Right ventricle myocardium inferior (tissue), 1 donor: ENCODE measurements at regions not wholly inside any gene's neighbourhood (a gene's known extent, or its start where the extent isn't known, plus 50 kb on each side); places are given as distances from the start of the nearest gene placed in this dataset.

Experiments used
- ATAC-seq: fragments of 200-7000 bp; cut with Tn5 transposase; one replicate; pipeline ENCODE4 v1.9.1; 2020; ENCODE audit warnings: mild to moderate bottlenecking, moderate library complexity
- DNase-seq: peaks from one replicate; pipeline ENCODE4 v3.0.0; 2021; ENCODE audit errors: missing footprints
- intact Hi-C: fragments of 100-400 bp; cut with DNase I; formaldehyde crosslinking; loops from one replicate; pipeline ENCODE4 v1.11.0; 2022
- donor health status: DM: no; HTN: yes; CAD: no; lungs with severe emphysema.

DNA sequence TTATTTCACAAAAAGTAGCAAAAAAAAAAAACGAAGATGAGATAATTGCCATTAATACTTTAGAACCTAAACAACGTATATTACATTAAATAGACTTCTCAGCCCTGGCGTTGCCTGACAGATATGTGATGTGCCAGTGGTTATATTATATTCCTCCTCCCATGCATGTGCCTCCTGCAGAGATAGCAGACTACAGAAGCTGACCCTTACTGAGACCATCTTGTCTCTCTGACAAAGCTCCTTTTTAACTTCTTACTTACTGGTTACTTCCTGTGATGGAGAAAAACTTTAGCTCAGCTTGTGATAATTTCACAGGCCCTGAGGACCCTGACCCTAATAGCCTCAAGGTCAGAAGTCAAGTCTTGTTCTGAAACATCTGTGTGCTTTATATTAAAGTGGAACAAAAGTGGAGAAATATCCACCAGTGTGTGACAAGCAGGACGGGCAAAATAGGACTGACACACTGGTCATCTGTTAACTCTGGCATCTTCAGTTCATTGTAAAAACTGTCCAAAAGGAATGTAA lies 80.6 kb upstream of the POU5F2 start:
- ATAC-seq = no peak
- DNase-seq = no peak
- intact Hi-C loops = no loop called here

DNA sequence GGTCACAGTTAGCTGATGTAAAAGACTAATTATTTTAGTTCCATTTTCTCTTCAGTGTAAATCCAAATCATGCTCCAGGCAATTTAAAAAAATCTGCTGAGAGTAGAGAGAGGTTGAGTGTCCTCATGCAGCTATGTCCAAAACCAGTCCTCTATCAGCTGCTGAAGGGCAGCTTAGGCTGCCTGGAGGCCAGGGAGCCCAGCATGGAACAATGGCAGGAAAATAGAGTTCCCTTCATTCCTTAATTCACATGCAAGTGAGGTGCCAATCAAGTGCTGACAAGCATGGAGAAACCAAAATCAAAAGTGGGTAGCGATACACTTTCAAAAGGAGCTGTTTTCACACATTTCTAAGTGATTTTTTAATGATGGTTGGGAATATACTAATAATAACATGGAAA lies 78.3 kb upstream of the POU5F2 start:
- ATAC-seq = no peak
- intact Hi-C loops = no loop called here
- no peak for DNase-seq

DNA sequence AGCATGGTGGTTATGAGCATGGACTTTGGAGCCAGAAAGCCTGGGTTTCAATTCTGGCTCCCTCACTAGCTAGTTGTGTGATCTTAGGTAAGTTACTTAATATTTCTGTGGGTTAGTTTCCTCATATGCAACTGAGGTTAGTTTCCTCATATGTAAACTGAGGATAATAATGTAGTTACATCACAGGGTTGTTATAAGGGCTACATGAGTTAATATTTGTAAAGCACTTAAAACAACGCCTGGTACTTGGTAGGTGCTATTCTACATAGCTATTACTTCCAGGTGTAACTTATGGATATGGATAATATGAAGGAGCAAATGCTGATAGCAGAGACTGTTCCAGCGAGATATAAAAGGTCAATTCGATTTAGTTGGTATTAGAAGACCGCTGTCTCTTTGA lies 69.4 kb upstream of the POU5F2 start:
- ATAC-seq (no peak), DNase-seq (no peak)
- intact Hi-C loops = no loop called here

DNA sequence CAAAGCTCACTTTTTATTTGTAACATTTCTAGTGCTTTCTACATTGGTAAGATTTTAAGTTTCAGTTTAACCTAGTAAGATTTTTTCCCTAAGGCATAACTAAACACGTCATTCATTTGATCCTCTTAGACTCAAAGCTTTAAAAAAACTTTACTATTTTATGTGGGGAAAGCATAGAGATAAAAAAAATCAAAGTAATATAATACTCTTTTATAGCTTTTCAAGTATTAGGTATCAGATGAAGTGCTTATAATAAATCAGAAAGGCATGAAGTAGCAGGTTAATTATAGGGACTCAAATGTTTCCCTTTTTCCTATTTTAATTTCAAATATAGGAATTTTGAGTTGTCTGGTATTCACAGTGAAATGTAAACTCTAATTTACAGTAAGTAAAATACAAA lies 68.0 kb upstream of the POU5F2 start:
- ATAC-seq = no peak
- no peak for DNase-seq

DNA sequence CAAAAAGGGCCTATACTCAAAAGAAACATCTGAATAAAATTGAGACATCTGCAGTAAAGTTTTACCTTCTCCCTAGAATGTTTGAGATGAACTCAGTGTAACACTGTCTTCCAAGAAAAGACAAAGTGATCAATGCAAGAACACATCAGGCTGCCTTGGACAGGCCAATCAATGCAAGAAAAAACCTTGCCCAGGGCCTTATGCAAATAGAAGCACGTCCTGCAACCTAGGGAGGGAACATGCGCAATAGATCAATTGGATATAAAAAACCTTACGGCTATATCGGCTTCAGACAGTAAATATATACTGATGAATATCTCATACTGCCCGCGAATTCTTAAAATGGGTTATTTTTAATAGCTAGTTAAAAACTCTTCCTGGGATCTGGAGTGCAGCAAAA lies 66.4 kb upstream of the POU5F2 start:
- ATAC-seq = no peak
- no peak for DNase-seq
- intact Hi-C loops = loop anchor here (10.0 kb wide), 1 partner anchor 193 kb away; no protein-coding TSS in a partner anchor

More for the DNA sequence above, 68.0 kb upstream of the POU5F2 start:
- intact Hi-C loops = loop anchor here (10.0 kb wide), 1 partner anchor 195 kb away; no protein-coding TSS in a partner anchor

DNA sequence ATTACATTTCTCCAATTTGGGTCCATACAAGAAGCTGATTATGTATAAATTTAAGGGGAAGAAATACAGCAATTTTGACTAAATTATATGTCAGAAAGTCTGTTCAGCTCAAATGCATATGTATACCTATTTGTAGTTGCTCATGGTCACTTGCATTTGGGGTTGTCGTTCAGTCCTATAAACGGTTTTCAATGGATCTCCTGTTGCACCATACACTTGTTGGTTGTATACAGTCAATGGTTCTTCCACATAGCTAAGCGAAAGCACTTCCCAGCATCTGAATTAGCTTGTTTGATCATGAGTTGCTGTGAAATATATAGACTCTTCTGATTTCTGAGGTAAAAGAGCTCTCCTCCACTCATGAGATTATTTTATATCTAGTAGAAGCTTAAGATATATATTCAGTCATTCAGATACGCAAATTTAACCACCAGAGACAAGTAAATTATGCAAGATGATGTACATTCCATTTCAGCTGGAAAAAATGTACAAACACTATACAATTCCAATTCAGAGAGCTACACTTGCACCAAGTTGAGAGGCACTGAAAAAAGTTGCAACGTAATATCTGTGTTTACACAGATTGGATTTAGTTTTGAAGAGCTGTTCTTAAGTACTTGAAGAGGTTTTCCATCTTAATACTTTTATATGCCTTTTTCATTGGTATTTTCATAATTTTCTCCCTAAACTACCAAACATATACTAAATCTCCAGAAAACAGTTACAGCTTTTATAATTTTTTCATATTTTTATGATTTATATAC lies 64.4 kb upstream of the POU5F2 start:
- no peak for DNase-seq
- no peak for ATAC-seq
- intact Hi-C loops = loop anchor here (10.0 kb wide), 1 partner anchor 191 kb away; no protein-coding TSS in a partner anchor

DNA sequence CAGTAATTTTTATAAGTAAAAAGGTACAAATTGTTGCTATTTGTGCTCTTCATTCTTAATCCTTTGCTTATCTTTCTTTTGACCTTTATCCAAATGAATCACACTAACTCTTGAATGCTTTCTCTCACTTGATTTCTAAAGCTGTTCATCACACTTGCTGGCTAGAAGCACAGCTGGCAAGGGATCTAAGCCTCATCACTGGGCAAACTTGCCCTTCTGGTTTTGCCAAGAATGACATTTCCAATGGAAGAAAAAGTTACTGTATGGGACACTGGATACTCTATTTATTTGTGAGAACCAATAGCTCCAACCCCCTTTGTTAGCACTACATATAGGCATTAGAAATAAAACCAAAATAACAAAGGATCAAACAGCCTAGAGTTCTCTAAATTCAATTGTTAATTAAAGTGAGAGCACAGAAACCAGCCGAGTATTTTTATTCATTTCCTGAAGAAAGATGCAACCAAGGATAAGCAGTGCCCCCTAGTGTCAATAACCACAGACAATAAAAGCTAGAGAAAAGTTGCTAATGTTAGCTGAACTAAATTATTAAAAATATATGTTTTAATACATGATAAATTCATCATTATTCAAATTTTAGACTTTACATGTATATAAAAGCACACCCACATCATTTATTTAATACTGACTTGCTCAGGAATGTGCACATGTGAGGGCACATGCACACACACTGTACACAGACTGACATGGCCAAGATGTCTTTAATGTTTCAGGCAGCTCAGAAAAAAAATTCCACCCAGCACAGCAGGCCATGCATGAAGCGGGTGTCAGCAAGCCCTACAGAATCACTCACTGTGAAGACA lies 59.8 kb upstream of the POU5F2 start:
- DNase-seq = no peak
- no peak for ATAC-seq
- intact Hi-C loops = loop anchor here (5.0 to 10.0 kb wide), 2 partner anchors 186 to 219 kb away; partner anchors contain the start of genes NR2F1 and NR2F1-AS1

DNA sequence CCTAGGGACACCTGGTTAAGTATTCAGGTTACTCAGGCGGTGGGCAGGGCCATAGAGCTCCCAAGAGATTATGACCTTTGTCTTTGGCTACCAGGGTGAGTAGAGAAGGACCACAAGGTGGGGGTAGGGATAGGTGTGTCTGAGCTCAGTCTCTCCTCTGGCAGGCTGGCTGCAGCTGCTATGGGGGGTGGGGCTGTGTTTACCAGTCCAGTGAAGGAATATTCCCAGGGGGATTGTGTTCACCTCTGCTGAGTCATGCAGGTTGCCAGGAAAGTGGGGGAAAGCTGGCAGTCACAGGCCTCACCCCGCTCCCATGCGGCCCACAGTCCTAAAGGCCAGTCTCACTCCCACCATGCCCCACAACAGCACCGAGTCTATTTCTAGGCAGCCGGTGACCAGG lies 53.6 kb upstream of the POU5F2 start:
- intact Hi-C loops = no loop called here
- no peak for ATAC-seq

DNA sequence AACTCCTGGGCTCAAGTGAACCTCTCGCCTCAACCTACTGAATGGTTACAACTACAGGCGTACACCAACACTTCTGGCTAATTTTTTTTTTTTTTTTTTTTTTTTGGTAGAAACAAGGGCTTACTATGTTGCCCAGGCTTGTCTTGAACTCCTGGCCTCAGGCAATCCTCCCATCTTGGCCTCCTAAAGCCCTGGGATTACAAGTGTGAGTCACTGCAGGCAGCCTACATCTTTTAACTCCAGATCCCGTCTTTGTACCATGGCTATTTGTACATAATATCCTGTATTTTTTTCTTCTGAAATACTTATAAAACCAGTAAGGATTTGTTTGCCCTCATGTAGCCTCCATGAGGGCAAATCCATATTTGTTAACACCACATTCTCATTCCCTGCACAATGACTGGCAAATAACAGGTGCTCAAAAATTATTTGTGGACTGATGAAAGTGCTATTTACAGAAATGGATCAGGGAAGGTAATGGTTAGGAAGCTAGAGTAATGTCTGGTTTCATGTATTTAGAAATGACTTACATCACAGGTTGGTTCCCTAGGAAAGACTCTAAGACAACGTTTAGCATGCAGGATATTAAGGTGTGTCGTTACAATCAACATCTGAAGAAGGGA lies 51.9 kb upstream of the POU5F2 start:
- intact Hi-C loops = no loop called here
- no peak for ATAC-seq
- no peak for DNase-seq

More for the DNA sequence above, 53.6 kb upstream of the POU5F2 start:
- no peak for DNase-seq

DNA sequence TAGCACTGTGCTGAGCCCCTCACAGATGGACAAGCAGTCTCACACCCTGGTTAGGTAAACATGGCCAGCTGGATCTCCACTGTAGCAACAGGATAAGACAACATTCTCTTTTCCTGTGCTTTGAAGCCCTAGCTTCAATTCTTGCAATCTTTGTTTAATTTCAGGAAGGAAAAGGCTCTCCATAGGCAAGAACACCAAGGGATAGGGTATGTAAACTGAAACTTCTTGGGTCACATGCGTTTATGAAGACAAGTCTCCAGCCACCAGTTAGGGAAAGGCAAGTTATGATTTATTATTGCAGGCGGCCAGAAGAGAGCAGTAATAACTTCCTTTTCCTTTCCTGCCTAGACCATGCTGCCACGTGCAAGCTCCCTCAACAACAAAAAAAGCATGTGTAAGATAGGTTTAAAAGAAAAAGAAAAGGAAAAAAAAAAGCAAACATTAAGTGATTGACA lies 50.1 kb upstream of the POU5F2 start:
- intact Hi-C loops = no loop called here
- ATAC-seq (no peak), DNase-seq (no peak)
